Activated CD8-positive, alpha-beta memory T cell treated with anti-CD3 and anti-CD28 coated beads, Interleukin-2, amount 10 ng/mL, durations not matched to agents 7 days and 5 days (primary cell): ENCODE measurements at regions not wholly inside any gene's neighbourhood (a gene's known extent, or its start where the extent isn't known, plus 50 kb on each side); places are given as distances from the start of the nearest gene placed in this dataset.

Experiments used
- ATAC-seq: fragments of 150-1000 bp; cut with Tn5 transposase; one replicate; pipeline ENCODE4 v1.10.0; 2021; ENCODE audit warnings: moderate library complexity
- CTCF ChIA-PET: fragments of 350-600 bp; sonication (Branson Sonifier 250); formaldehyde crosslinking; loops from one replicate; lab custom pipeline; 2021; ENCODE audit warnings: antibody characterized with exemption; lab: Charles Lee
- DNase-seq: peaks from one replicate; pipeline ENCODE4 v3.0.0-alpha.2; 2020
- H3K27ac Mint-ChIP-seq: one replicate; pipeline ENCODE4 v1.8.0; 2021; ENCODE audit warnings: mild to moderate bottlenecking, mixed read lengths
- H3K27me3 Mint-ChIP-seq: one replicate; pipeline ENCODE4 v1.8.0; 2021; ENCODE audit warnings: mixed read lengths
- H3K36me3 Mint-ChIP-seq: one replicate; pipeline ENCODE4 v1.8.0; 2021; ENCODE audit warnings: mild to moderate bottlenecking, mixed read lengths
- H3K4me1 Mint-ChIP-seq: one replicate; pipeline ENCODE4 v1.8.0; 2021; ENCODE audit warnings: mixed read lengths
- H3K4me3 Mint-ChIP-seq: one replicate; pipeline ENCODE4 v1.8.0; 2021; ENCODE audit warnings: mild to moderate bottlenecking, moderate library complexity, mixed read lengths
- H3K9me3 Mint-ChIP-seq: one replicate; pipeline ENCODE4 v1.8.0; 2022; ENCODE audit warnings: low read depth, mixed read lengths

DNA sequence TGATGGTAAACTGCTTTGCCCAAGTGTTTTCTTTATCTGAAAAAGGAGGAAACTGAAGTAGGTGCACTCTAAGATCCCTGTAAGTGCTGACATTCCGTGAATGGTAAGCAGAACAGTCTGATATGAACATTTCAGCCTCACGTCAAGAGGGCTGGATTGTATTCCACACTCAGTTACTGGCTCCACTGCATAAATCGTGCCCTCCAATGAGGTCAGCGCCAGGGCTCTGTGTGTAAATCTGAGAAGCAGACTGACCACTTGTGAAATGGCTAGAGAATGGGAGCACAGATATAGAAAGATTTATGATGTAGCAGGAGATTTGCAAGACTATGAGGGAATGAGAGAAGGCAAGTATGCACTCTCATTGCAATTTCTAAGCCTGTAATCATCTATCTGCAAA is 153.0 kb downstream of the ICOS start:
- H3K4me3 Mint-ChIP-seq = no peak overlapping the region
- ATAC-seq (no peak), DNase-seq (no peak)
- H3K27me3 Mint-ChIP-seq = peaks cover 21% of the 10 kb centered on the region
- CTCF ChIA-PET = no interaction called here
- H3K9me3 Mint-ChIP-seq = no peaks in the 10 kb centered on the region
- no peak overlapping the region for H3K27ac Mint-ChIP-seq
- peaks cover 8% of the 10 kb centered on the region for H3K36me3 Mint-ChIP-seq
- H3K4me1 Mint-ChIP-seq = no peaks in the 10 kb centered on the region

DNA sequence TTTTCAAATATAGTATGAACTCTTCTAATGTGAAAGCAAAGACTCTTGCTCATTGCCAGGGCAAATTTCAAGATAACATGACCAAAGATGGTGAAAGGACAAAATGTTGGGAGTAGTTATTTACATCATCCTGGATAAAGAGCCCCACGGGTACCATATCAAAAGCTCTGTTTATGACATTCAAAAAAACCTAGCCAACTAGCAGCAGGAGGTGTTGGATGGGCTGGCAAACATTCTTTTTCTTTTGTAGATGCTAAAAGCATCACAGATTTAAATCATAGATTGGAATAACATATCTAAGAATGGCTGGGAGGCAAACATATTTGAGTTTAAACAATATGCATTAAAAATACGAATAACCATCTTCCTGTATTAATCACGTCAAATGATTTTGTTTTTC is 153.5 kb downstream of the ICOS start:
- Mint-ChIP-seq H3K36me3 (peaks cover 12% of the 10 kb centered on the region), H3K4me1 (no peaks in the 10 kb centered on the region), H3K27ac (no peak overlapping the region), H3K4me3 (no peak overlapping the region), H3K27me3 (peaks cover 24% of the 10 kb centered on the region), H3K9me3 (no peaks in the 10 kb centered on the region)
- no peak for ATAC-seq
- no peak for DNase-seq
- CTCF ChIA-PET = no interaction called here

DNA sequence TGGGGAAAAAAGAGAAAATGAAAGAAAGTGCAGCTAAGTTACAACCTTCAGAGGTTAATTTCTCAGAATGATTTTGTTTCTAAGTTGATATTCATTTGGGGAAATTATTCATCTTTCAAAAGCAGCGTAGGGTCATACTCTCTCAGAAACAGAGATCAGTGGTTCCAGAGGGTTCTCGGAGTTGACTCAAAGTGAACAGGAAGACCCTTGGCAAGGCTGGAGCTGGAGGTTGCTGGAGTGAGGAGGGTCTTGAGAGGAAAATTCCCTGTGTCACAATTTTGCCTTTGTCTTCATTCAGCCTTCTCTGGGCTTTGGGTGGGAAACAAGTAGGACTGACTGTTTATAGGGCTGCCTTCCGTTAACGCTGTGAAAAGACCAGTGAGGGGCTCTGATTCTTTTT is 168.2 kb downstream of the ICOS start:
- DNase-seq (no peak), ATAC-seq (peak; percentile 16)
- H3K27me3 Mint-ChIP-seq = no peaks in the 10 kb centered on the region
- CTCF ChIA-PET = interaction anchor here (1.7 to 3.3 kb wide), 2 partner anchors 32 to 40 kb away, joined by 4 to 23 read pairs; no protein-coding TSS in a partner anchor
- H3K9me3 Mint-ChIP-seq = no peaks in the 10 kb centered on the region
- peak overlapping the region; percentile 71 for H3K27ac Mint-ChIP-seq
- H3K4me1 Mint-ChIP-seq = peaks cover 47% of the 10 kb centered on the region
- peaks cover 1% of the 10 kb centered on the region for H3K36me3 Mint-ChIP-seq
- no peak overlapping the region for H3K4me3 Mint-ChIP-seq

DNA sequence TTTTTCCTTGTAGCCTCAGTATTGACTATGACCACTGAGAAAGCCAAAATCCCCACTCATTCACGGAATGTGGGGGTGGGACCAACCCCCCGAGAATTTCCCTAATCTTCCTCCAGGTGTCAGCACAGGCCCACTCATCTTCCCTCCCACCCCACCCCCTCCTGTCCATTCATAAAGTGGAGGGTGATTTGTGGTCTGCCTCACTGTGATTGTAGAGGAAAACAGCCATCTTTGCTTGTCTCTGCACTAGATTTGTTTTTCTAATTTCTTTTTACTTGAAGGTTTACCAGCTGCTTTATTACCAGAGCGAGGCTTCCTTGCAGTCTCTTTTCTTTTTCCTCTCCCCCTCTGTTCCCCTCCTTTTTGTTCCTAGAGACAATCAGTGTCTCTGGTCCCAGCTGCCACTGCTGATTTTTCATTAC is 171.8 kb downstream of the ICOS start:
- ATAC-seq (peak; percentile 63), DNase-seq (peak; percentile 77)
- CTCF ChIA-PET = interaction anchor here (0.6 to 3.2 kb wide), 7 partner anchors 10 to 219 kb away, joined by 3 to 26 read pairs (median 4); no protein-coding TSS in a partner anchor
- Mint-ChIP-seq H3K9me3 (no peaks in the 10 kb centered on the region), H3K27me3 (peaks cover 16% of the 10 kb centered on the region), H3K4me1 (peaks cover 70% of the 10 kb centered on the region), H3K36me3 (peaks cover 3% of the 10 kb centered on the region), H3K27ac (peak overlapping the region; percentile 90), H3K4me3 (peak overlapping the region; percentile 70)

DNA sequence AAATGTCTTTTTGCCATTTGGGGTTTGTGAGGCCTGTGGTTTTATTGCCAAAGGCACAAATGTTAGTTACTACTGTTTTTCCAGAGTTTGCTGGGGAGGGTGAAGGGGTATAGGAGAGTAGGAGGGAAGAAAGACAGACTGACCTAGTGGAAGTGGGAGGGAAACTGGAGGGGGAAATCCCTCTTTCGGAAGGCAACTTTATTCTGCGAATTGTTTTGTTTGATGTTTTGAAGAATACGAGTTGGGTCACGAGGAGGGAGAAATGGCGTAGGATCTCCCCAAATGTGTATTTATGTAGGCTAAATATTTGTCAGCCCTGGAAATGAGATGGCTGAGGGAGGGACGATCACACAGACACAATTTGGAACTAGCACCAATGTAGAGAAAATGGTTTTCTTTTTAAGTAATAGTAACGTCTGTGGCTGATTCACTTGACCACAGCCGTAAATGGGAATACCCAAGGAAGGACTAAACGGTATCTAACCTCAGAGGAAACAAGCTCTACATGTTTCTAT is 172.3 kb downstream of the ICOS start:
- CTCF ChIA-PET = interaction anchor here (0.6 to 3.2 kb wide), 7 partner anchors 10 to 218 kb away, joined by 3 to 26 read pairs (median 4); no protein-coding TSS in a partner anchor
- Mint-ChIP-seq H3K9me3 (no peaks in the 10 kb centered on the region), H3K4me3 (peak overlapping the region; percentile 70), H3K36me3 (peaks cover 3% of the 10 kb centered on the region), H3K27ac (peak overlapping the region; percentile 90), H3K27me3 (peaks cover 16% of the 10 kb centered on the region), H3K4me1 (peaks cover 71% of the 10 kb centered on the region)
- ATAC-seq = peak; percentile 25
- peak; percentile 60 for DNase-seq

DNA sequence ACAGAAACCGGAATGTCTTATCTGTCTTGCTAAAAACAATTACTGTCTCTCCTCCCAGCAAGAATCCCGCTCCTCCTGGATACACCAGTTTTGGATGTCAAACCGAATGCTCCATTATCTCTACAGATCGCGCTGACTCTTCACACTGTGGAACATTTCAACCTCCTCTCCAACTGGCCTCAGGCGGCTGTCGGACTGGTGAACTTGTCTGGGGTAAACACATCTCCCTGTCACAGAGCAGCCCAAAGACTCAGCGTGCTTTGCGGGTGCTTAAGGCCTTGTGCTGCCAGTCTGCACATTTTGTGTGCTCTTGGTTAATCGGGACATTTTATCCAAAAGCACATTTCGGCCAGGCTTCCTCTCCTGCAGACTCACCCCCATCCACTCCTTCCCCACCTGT is 173.1 kb downstream of the ICOS start:
- peak; percentile 11 for ATAC-seq
- DNase-seq = peak; percentile 52
- peaks cover 3% of the 10 kb centered on the region for H3K36me3 Mint-ChIP-seq
- H3K27ac Mint-ChIP-seq = peak overlapping the region; percentile 90
- H3K27me3 Mint-ChIP-seq = peaks cover 16% of the 10 kb centered on the region
- CTCF ChIA-PET = interaction anchor here (0.6 to 3.2 kb wide), 10 partner anchors 9 to 180 kb away, joined by 3 to 26 read pairs (median 5); no protein-coding TSS in a partner anchor
- H3K9me3 Mint-ChIP-seq = no peaks in the 10 kb centered on the region
- H3K4me3 Mint-ChIP-seq = peak overlapping the region; percentile 70
- H3K4me1 Mint-ChIP-seq = peaks cover 70% of the 10 kb centered on the region

DNA sequence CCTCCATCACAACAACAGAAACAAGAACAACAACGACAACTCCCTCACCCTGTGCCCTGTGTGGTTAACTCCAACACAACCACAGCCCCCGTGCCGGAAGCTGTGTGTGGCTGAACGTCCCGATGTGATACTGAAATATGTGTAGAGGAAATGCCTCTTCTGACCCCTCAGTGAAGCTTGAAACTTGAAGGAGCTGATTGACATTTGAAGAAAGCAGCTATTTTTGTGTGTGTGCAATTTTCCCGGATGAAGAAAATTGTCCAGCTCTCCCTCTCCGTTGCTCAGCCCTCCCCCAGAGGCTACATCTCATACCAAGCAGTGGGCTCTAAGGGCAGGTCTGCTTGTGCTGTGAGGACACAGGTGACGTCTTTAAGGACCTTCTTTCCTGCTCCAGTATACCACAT is 173.8 kb downstream of the ICOS start:
- DNase-seq (peak; percentile 94), ATAC-seq (peak; percentile 75)
- H3K4me1 Mint-ChIP-seq = peaks cover 67% of the 10 kb centered on the region
- H3K9me3 Mint-ChIP-seq = no peaks in the 10 kb centered on the region
- H3K4me3 Mint-ChIP-seq = peak overlapping the region; percentile 70
- peaks cover 3% of the 10 kb centered on the region for H3K36me3 Mint-ChIP-seq
- peak overlapping the region; percentile 90 for H3K27ac Mint-ChIP-seq
- CTCF ChIA-PET = interaction anchor here (0.6 to 2.5 kb wide), 7 partner anchors 8 to 181 kb away, joined by 3 to 6 read pairs (median 5); no protein-coding TSS in a partner anchor
- peaks cover 16% of the 10 kb centered on the region for H3K27me3 Mint-ChIP-seq

DNA sequence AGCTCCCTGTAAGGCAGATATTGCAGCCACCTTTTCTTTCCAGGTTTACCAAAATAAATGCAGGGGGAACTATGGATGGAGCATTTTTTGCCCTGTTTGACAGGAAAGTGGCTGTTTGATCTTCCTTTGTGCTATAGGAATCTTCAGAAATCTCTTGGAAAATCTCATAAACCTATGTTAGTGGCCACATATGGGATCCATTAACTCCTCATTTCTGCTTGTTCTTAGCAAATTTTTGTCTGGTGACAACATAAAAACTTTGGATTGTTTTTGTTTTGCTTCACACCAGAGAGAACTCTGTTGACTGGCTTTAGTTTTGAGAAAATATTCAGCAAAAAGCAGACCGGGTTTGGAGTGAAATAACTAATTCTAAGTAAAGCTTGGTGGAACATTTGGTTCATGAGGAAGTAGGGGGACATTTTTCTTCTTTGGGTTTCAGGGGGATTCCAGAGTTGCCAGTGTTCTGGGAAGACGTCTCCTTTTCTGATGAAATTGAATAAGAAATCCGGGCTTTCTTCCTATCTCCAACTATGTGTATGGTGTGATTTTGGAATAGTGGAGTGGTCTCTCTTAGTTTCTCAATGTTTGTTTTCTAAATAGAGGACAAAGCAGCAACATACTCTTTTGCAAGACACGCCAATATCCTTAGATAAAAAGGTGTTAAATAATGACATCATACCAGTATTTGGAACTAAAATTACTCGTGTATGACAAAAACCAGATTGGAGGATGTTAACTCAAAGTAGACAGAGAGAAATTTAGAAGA is 174.4 kb downstream of the ICOS start:
- ATAC-seq (no peak), DNase-seq (no peak)
- peaks cover 16% of the 10 kb centered on the region for H3K27me3 Mint-ChIP-seq
- CTCF ChIA-PET = interaction anchor here (1.1 to 2.5 kb wide), 5 partner anchors 31 to 149 kb away, joined by 3 to 6 read pairs (median 5); no protein-coding TSS in a partner anchor
- H3K36me3 Mint-ChIP-seq = peaks cover 3% of the 10 kb centered on the region
- peak overlapping the region; percentile 70 for H3K4me3 Mint-ChIP-seq
- H3K27ac Mint-ChIP-seq = peak overlapping the region; percentile 90
- peaks cover 61% of the 10 kb centered on the region for H3K4me1 Mint-ChIP-seq
- no peaks in the 10 kb centered on the region for H3K9me3 Mint-ChIP-seq

DNA sequence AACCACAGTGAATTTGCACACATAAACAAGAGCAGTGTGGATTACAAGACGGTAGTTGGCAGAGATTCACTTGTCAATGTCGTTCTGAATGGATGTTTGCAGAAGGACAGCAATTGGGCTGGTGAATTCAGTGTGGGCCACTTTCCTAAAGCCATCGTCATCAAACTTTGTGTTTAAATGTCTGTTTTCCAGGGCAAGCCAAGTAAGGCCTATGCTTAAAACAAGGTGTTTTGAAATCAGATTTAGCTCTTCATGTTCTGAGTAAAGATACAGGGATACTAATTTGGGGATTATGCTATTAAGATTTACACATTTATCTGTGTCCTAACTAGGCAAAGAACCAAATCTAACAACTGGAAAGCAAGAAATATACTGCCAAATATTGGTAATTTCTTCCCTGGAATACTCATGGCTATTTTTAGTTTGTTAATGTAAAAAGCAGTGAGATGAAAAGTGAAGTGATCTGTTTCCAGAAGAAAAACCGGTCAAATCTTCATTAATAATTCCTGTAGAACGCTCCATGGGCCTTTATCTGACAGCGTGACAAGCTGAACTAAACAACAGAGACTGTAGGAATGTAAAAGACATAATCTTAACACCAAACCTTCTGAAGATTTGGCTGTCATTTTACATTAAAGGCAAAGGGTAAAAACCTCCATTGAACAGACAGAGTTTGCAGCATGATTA is 175.7 kb downstream of the ICOS start:
- Mint-ChIP-seq H3K4me3 (no peak overlapping the region), H3K27ac (no peak overlapping the region), H3K36me3 (peaks cover 3% of the 10 kb centered on the region), H3K9me3 (no peaks in the 10 kb centered on the region), H3K27me3 (peaks cover 16% of the 10 kb centered on the region), H3K4me1 (peaks cover 53% of the 10 kb centered on the region)
- no peak for DNase-seq
- no peak for ATAC-seq
- CTCF ChIA-PET = interaction anchor here (1.2 to 3.0 kb wide), 3 partner anchors 32 to 68 kb away, joined by 3 to 13 read pairs (median 4); no protein-coding TSS in a partner anchor

DNA sequence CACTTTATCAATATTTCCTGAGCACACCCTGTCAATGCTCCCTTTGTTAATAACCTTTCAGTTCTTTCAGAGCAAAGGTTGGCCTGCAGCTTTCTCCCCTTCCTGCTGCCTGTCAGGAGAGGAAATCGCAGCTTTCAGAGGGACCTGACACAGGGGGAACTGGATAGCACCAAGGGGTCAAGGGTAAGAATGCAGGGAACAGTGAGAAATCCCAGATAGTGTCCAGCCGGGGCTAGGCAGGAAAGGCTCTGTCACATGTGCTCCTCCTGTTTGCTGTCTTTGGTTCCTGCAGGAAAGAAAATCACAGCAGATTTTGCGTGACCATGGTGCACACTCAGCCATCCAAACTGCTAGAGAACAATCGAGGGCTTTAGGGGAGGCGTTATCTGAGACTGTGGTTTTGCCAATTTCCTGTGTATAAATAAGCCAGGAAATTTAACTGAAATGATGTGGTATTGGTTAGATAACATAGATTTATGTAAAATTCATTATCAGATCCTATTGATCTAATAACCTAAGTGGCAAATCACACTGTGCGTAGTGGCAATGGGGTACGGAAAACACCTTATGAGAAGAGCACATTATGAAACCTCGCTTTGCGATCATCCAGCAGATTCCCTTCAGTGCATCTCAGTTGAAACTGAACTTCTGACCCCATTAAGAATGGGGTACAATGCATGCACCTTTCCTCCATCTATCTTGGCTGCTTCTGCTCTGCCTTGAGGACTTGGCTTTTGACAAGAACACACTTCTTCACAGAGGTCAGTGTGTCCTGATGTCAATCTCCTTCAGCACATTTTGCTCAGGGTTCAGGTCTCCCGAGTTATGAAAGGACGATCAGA is 178.0 kb downstream of the ICOS start:
- Mint-ChIP-seq H3K4me3 (no peak overlapping the region), H3K27ac (no peak overlapping the region), H3K4me1 (peaks cover 39% of the 10 kb centered on the region), H3K36me3 (peaks cover 3% of the 10 kb centered on the region), H3K9me3 (no peaks in the 10 kb centered on the region), H3K27me3 (peaks cover 16% of the 10 kb centered on the region)
- ATAC-seq (no peak), DNase-seq (no peak)
- CTCF ChIA-PET = interaction anchor here (3.0 kb wide), 1 partner anchor 30 kb away, joined by 13 read pairs; no protein-coding TSS in a partner anchor

DNA sequence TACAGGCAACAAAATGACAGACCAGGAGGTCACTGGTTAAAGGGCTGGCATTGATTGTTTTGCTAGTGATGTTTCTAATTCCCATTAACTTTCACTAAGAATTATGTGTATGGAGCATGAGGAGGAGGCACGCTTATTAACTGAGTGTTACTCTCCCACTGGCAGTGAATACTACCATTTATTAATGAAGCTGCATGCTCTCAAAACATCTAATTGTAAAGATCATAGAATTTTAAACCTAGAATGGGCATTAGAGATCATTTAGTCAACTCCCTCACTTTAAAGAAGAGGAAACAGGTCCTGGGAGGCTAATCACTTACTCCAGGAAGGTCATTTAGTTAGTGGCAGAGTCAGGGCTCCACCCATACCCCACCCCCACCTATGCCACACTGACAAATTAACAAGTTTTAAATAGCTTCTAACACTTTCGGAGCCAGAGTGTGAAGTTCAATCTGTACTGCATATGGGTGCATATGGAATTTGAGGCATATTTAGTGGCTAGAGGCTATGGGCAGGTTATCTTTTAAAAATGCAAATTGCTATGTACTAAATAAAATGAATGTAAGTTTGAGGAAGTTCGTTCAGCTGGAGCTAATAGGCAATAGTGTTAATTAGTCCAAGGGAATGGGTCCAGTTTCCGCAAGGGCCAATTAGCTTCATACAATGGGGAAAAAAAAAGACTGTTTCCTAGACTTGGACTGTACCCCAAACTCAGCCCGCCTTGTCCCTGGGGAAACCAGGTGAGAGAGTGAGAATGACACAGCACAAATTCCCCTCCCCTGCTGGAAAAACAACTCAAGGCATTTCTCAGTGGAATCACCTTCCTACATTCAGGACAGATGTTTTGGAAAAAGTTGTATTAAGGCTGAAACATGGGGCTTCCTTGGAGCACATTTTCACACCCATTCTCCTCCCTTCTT is 178.8 kb downstream of the ICOS start:
- Mint-ChIP-seq H3K4me1 (peaks cover 30% of the 10 kb centered on the region), H3K9me3 (no peaks in the 10 kb centered on the region), H3K36me3 (peaks cover 1% of the 10 kb centered on the region), H3K4me3 (no peak overlapping the region), H3K27me3 (peaks cover 16% of the 10 kb centered on the region), H3K27ac (no peak overlapping the region)
- ATAC-seq = no peak
- CTCF ChIA-PET = interaction anchor here (0.9 kb wide), 1 partner anchor 25 kb away, joined by 3 read pairs; no protein-coding TSS in a partner anchor
- DNase-seq = no peak
